GM12878 (cell line): ENCODE measurements at regions not wholly inside any gene's neighbourhood (a gene's known extent, or its start where the extent isn't known, plus 50 kb on each side); places are given as distances from the start of the nearest gene placed in this dataset.
"Not testable (repeated sequence)": the region's sequence is repeated elsewhere in the genome, so short reads cannot be mapped to it uniquely, and the experiment has no call there.

Experiments
- BACH1 ChIP-seq: fragments of 450-650 bp; IDR thresholded peaks from 2 replicates; pipeline ENCODE4 v1.6.1; 2017; ENCODE audit warnings: mild to moderate bottlenecking, borderline replicate concordance
- BMI1 ChIP-seq: fragments of 450-650 bp; IDR thresholded peaks from 2 replicates; pipeline ENCODE4 v1.6.1; 2016; ENCODE audit warnings: mild to moderate bottlenecking, moderate library complexity, borderline replicate concordance
- CREM ChIP-seq: IDR thresholded peaks from 2 replicates; pipeline ENCODE4 v1.6.1; 2014; ENCODE audit warnings: antibody characterized with exemption, low read depth
- HDGF ChIP-seq: fragments of 450-650 bp; IDR thresholded peaks from 2 replicates; pipeline ENCODE4 v1.6.1; 2016; ENCODE audit warnings: antibody characterized with exemption
- NFXL1 ChIP-seq: fragments of 450-650 bp; IDR thresholded peaks from 2 replicates; pipeline ENCODE4 v1.6.1; 2017; ENCODE audit warnings: antibody characterized with exemption, mild to moderate bottlenecking, borderline replicate concordance
- NRF1 ChIP-seq: conservative IDR thresholded peaks from 2 replicates; pipeline ENCODE4 v1.6.1; 2011; ENCODE audit warnings: mild to moderate bottlenecking, low read depth, low read length, improper control_type of control experiment
- SUZ12 ChIP-seq: fragments of 200-600 bp; sonication (generic); IDR thresholded peaks from one replicate; pipeline ENCODE4 v1.6.1; 2018; ENCODE audit warnings: antibody characterized with exemption, mild to moderate bottlenecking; ENCODE audit not compliant: unreplicated experiment
- ZNF274 ChIP-seq: IDR thresholded peaks from one replicate; pipeline ENCODE4 v1.8.0; 2011; ENCODE audit not compliant: insufficient read length, insufficient read depth
- TF ChIP-seq, protein P1 (sequence below), 3 experiments: IDR thresholded peaks in 2 of 3; conservative IDR thresholded peaks in 1 of 3; 2 replicates each; pipeline ENCODE4 v1.5.1; 2011; ENCODE audit warnings: low read depth in 3 of 3, low read length in 3 of 3, mild to moderate bottlenecking in 3 of 3, control low read depth in 2 of 3, moderate library complexity in 2 of 3, inconsistent platforms in 1 of 3, mixed read lengths in 1 of 3; ENCODE audit not compliant: control insufficient read depth in 2 of 3, insufficient read depth in 1 of 3; ENCODE audit errors: extremely low read depth in 1 of 3
- TF ChIP-seq, protein P2 (sequence below): IDR thresholded peaks from 2 replicates; pipeline ENCODE4 v1.6.1; 2012; ENCODE audit warnings: low read depth, low read length, improper control_type of control experiment

DNA sequence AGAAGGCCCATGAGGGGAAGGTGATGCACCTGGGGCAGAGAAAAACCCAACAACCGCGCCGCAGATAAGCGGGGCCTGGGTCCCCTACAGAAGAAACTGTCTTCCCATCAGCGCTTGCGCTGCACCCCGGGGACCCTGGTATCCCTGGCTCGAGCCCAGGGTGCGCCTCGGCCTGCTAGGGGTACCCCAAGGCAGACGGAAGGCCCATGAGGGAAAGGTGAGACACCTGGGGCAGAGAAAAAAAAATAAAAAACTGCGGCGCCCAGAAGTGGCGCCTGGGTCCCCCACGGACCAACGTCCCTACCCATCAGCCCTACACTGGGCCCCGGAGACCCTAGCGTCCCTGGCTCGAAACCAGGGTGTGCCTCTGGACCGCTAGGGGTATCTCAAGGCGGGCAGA lies 190.8 kb downstream of the POTEM start:
- TF ChIP-seq BMI1, NRF1, NFXL1, ZNF274, CREM, BACH1, HDGF, SUZ12: not testable (repeated sequence)
- TF ChIP-seq, protein P1, sequence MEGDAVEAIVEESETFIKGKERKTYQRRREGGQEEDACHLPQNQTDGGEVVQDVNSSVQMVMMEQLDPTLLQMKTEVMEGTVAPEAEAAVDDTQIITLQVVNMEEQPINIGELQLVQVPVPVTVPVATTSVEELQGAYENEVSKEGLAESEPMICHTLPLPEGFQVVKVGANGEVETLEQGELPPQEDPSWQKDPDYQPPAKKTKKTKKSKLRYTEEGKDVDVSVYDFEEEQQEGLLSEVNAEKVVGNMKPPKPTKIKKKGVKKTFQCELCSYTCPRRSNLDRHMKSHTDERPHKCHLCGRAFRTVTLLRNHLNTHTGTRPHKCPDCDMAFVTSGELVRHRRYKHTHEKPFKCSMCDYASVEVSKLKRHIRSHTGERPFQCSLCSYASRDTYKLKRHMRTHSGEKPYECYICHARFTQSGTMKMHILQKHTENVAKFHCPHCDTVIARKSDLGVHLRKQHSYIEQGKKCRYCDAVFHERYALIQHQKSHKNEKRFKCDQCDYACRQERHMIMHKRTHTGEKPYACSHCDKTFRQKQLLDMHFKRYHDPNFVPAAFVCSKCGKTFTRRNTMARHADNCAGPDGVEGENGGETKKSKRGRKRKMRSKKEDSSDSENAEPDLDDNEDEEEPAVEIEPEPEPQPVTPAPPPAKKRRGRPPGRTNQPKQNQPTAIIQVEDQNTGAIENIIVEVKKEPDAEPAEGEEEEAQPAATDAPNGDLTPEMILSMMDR (IDR thresholded peaks at IDR 0.05 in 2 of 3, conservative IDR thresholded peaks at IDR 0.05 in 1 of 3; ENCODE audit: control insufficient read depth in 2 of 3, extremely low read depth in 1 of 3, insufficient read depth in 1 of 3, low read depth in 3 of 3, low read length in 3 of 3): not testable (repeated sequence)
- TF ChIP-seq, protein P2, sequence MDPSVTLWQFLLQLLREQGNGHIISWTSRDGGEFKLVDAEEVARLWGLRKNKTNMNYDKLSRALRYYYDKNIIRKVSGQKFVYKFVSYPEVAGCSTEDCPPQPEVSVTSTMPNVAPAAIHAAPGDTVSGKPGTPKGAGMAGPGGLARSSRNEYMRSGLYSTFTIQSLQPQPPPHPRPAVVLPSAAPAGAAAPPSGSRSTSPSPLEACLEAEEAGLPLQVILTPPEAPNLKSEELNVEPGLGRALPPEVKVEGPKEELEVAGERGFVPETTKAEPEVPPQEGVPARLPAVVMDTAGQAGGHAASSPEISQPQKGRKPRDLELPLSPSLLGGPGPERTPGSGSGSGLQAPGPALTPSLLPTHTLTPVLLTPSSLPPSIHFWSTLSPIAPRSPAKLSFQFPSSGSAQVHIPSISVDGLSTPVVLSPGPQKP: not testable (repeated sequence)
